ENCODE measurements at regions not wholly inside any gene's neighbourhood (a gene's known extent, or its start where the extent isn't known, plus 50 kb on each side); places are given as distances from the start of the nearest gene placed in this dataset.
"Not testable (repeated sequence)": the region's sequence is repeated elsewhere in the genome, so short reads cannot be mapped to it uniquely, and the experiment has no call there.

- peak; percentile 35 for FAIRE-seq
- peak; percentile 57 for DNase-seq (ENCODE audit: low spot score)
Observed at GRCh38 chr9:85212887-85213286, 528.9 kb downstream of the AGTPBP1 start.

GRCh38 chr9:85212209-85212608, 529.5 kb downstream of the AGTPBP1 start:
- no peak for FAIRE-seq
- peak; percentile 47 for DNase-seq (ENCODE audit: low spot score)

GRCh38 chr9:85208666-85209065, 533.1 kb downstream of the AGTPBP1 start:
- DNase-seq (ENCODE audit: low spot score), result no peak
- FAIRE-seq, result no peak

GRCh38 chr9:85204176-85204575, 534.6 kb downstream of the NTRK2 start:
- FAIRE-seq (no peak), DNase-seq (ENCODE audit: low spot score) (no peak)

GRCh38 chr9:85202596-85202995, 533.1 kb downstream of the NTRK2 start:
- FAIRE-seq (no peak), DNase-seq (ENCODE audit: low spot score) (no peak)

- DNase-seq (ENCODE audit: low spot score) (no peak), FAIRE-seq (no peak)
Observed at GRCh38 chr9:85200726-85201404, 531.3 kb downstream of the NTRK2 start.

GRCh38 chr9:85199866-85200495, 530.5 kb downstream of the NTRK2 start:
- FAIRE-seq (no peak), DNase-seq (ENCODE audit: low spot score) (no peak)

- no peak for DNase-seq (ENCODE audit: low spot score)
- no peak for FAIRE-seq
Observed at GRCh38 chr9:85192750-85193149, 523.2 kb downstream of the NTRK2 start.

- no peak for DNase-seq (ENCODE audit: low spot score)
- no peak for FAIRE-seq
Observed at GRCh38 chr9:85186218-85186585, 516.7 kb downstream of the NTRK2 start.

GRCh38 chr9:85185486-85186217, 516.1 kb downstream of the NTRK2 start:
- FAIRE-seq (no peak), DNase-seq (ENCODE audit: low spot score) (no peak)

GRCh38 chr9:85182383-85182782, 512.9 kb downstream of the NTRK2 start:
- FAIRE-seq (no peak), DNase-seq (ENCODE audit: low spot score) (no peak)

- FAIRE-seq, result no peak
- no peak for DNase-seq (ENCODE audit: low spot score)
Observed at GRCh38 chr9:85178474-85178873, 508.9 kb downstream of the NTRK2 start.

GRCh38 chr9:85173967-85174366, 504.4 kb downstream of the NTRK2 start:
- FAIRE-seq, result no peak
- DNase-seq (ENCODE audit: low spot score), result no peak

- FAIRE-seq, result no peak
Observed at GRCh38 chr9:85172001-85172978, 502.8 kb downstream of the NTRK2 start.

GRCh38 chr9:85171163-85171562, 501.6 kb downstream of the NTRK2 start:
- DNase-seq (ENCODE audit: low spot score) (no peak), FAIRE-seq (no peak)

More at GRCh38 chr9:85172001-85172978, 502.8 kb downstream of the NTRK2 start:
- no peak for DNase-seq (ENCODE audit: low spot score)

- no peak for DNase-seq (ENCODE audit: low spot score)
- no peak for FAIRE-seq
Observed at GRCh38 chr9:85168412-85168811, 498.9 kb downstream of the NTRK2 start.

- FAIRE-seq (no peak), DNase-seq (ENCODE audit: low spot score) (no peak)
Observed at GRCh38 chr9:85167146-85167545, 497.6 kb downstream of the NTRK2 start.

GRCh38 chr9:85163825-85164224, 494.3 kb downstream of the NTRK2 start:
- DNase-seq (ENCODE audit: low spot score) (no peak), FAIRE-seq (no peak)

GRCh38 chr9:85163415-85163814, 493.9 kb downstream of the NTRK2 start:
- FAIRE-seq, result no peak
- DNase-seq (ENCODE audit: low spot score), result no peak

- DNase-seq (ENCODE audit: low spot score) (no peak), FAIRE-seq (no peak)
Observed at GRCh38 chr9:85162822-85163221, 493.3 kb downstream of the NTRK2 start.

GRCh38 chr9:85160944-85161343, 491.4 kb downstream of the NTRK2 start:
- DNase-seq (ENCODE audit: low spot score); FAIRE-seq: not testable (repeated sequence)

All from RCC 7860 (cell line).